DOHH2 (cell line): ENCODE measurements at regions not wholly inside any gene's neighbourhood (a gene's known extent, or its start where the extent isn't known, plus 50 kb on each side); places are given as distances from the start of the nearest gene placed in this dataset.

Source experiments
- CTCF ChIP-seq: fragments of 200-600 bp; sonication (generic); IDR thresholded peaks from one replicate; pipeline ENCODE4 v1.5.1; 2014; ENCODE audit warnings: antibody characterized with exemption, mild to moderate bottlenecking, low read depth, low read length; ENCODE audit not compliant: poor library complexity, severe bottlenecking
- EZH2phosphoT487 ChIP-seq: fragments of 200-600 bp; sonication (generic); IDR thresholded peaks from 2 replicates; pipeline ENCODE4 v1.6.1; 2017; ENCODE audit warnings: borderline replicate concordance, mild to moderate bottlenecking, antibody characterized with exemption, low read length, moderate library complexity, mixed read lengths

- TF ChIP-seq CTCF (no peak), EZH2phosphoT487 (no peak)
Observed at GRCh38 chr14:45678163-45678562, 425.2 kb upstream of the MIS18BP1 start.
